Retina (tissue), 1 donor: ENCODE measurements at regions not wholly inside any gene's neighbourhood (a gene's known extent, or its start where the extent isn't known, plus 50 kb on each side); places are given as distances from the start of the nearest gene placed in this dataset.
"Not testable (repeated sequence)": the region's sequence is repeated elsewhere in the genome, so short reads cannot be mapped to it uniquely, and the experiment has no call there.

Experiments
- DNase-seq: peaks from one replicate; pipeline ENCODE4 v3.0.0-alpha.2; 2016

- no peak for DNase-seq
Measured at GRCh38 chr9:134562146-134562849, 79.3 kb upstream of the COL5A1 start.

- no peak for DNase-seq
Measured at GRCh38 chr9:134563397-134563796, 78.2 kb upstream of the COL5A1 start.

GRCh38 chr9:134564431-134565170 is 77.0 kb upstream of the COL5A1 start:
- no peak for DNase-seq

GRCh38 chr9:134565316-134565915 is 76.2 kb upstream of the COL5A1 start:
- DNase-seq, result no peak

GRCh38 chr9:134566196-134566847 is 75.3 kb upstream of the COL5A1 start:
- DNase-seq, result no peak

GRCh38 chr9:134566936-134567335 is 74.7 kb upstream of the COL5A1 start:
- DNase-seq, result no peak

GRCh38 chr9:134568116-134568515 is 73.5 kb upstream of the COL5A1 start:
- no peak for DNase-seq

- DNase-seq, result no peak
Measured at GRCh38 chr9:134568811-134569210, 72.8 kb upstream of the COL5A1 start.

GRCh38 chr9:134569626-134570025 is 72.0 kb upstream of the COL5A1 start:
- no peak for DNase-seq

GRCh38 chr9:134570151-134570621 is 71.4 kb upstream of the COL5A1 start:
- no peak for DNase-seq

GRCh38 chr9:134570711-134571325 is 70.8 kb upstream of the COL5A1 start:
- DNase-seq, result no peak

- DNase-seq, result no peak
Measured at GRCh38 chr9:134571326-134571931, 70.2 kb upstream of the COL5A1 start.

GRCh38 chr9:134571946-134572917 is 69.4 kb upstream of the COL5A1 start:
- DNase-seq, result no peak

GRCh38 chr9:134574686-134575085 is 66.9 kb upstream of the COL5A1 start:
- DNase-seq, result not testable (repeated sequence)

GRCh38 chr9:134575103-134575900 is 66.3 kb upstream of the COL5A1 start:
- no peak for DNase-seq

- DNase-seq, result no peak
Measured at GRCh38 chr9:134575901-134576176, 65.8 kb upstream of the COL5A1 start.

- no peak for DNase-seq
Measured at GRCh38 chr9:134585021-134585561, 56.5 kb upstream of the COL5A1 start.

GRCh38 chr9:134585746-134586706 is 55.6 kb upstream of the COL5A1 start:
- no peak for DNase-seq

GRCh38 chr9:134589748-134590147 is 51.9 kb upstream of the COL5A1 start:
- DNase-seq, result no peak
